ENCODE measurements at regions not wholly inside any gene's neighbourhood (a gene's known extent, or its start where the extent isn't known, plus 50 kb on each side); places are given as distances from the start of the nearest gene placed in this dataset.

- TF ChIP-seq CTCF (IDR thresholded peaks at IDR 0.05) (no peak), POLR2A (IDR thresholded peaks at IDR 0.05) (no peak)
These were observed 400.8 kb downstream of the REEP3 start for GRCh38 chr10:63921908-63922467.

Measured in body of pancreas (tissue), 4 donors.